Mammary epithelial cell (primary cell): ENCODE measurements at regions not wholly inside any gene's neighbourhood (a gene's known extent, or its start where the extent isn't known, plus 50 kb on each side); places are given as distances from the start of the nearest gene placed in this dataset.

Source experiments
- EZH2 ChIP-seq: IDR thresholded peaks from 2 replicates; pipeline ENCODE4 v1.6.1; 2012; ENCODE audit warnings: low read length, inconsistent platforms, borderline replicate concordance
- TF ChIP-seq, protein P1 (sequence below), 2 donors: IDR thresholded peaks in 1 of 2; conservative IDR thresholded peaks in 1 of 2; 2 replicates each; pipeline ENCODE4 v1.5.1; 2011 to 2012; ENCODE audit warnings: inconsistent platforms in 2 of 2, low read length in 2 of 2, mild to moderate bottlenecking in 2 of 2, control low read depth in 1 of 2, low read depth in 1 of 2; ENCODE audit not compliant: insufficient read depth in 1 of 2; ENCODE audit errors: extremely low read depth in 1 of 2

DNA sequence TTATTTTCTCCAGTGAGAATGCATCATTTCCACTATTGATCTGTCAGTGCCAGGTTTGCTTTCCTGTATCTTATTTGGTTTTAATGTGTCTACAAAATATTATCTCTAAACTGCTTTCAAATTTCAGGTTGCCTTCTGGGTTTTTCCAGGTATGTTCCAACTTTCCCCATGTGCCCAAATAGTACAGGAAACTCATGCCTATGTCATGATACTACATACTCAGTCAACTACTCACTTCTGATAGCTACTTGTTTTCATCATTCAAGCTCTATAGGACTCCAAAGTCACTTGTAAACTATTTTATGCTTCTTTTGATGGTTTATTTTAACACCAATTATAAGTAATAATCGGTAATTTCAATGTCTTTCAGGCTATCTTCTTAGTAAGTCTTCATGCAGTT lies 134.8 kb upstream of the TTC14 start:
- TF ChIP-seq, protein P1, sequence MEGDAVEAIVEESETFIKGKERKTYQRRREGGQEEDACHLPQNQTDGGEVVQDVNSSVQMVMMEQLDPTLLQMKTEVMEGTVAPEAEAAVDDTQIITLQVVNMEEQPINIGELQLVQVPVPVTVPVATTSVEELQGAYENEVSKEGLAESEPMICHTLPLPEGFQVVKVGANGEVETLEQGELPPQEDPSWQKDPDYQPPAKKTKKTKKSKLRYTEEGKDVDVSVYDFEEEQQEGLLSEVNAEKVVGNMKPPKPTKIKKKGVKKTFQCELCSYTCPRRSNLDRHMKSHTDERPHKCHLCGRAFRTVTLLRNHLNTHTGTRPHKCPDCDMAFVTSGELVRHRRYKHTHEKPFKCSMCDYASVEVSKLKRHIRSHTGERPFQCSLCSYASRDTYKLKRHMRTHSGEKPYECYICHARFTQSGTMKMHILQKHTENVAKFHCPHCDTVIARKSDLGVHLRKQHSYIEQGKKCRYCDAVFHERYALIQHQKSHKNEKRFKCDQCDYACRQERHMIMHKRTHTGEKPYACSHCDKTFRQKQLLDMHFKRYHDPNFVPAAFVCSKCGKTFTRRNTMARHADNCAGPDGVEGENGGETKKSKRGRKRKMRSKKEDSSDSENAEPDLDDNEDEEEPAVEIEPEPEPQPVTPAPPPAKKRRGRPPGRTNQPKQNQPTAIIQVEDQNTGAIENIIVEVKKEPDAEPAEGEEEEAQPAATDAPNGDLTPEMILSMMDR (conservative IDR thresholded peaks at IDR 0.05 in 1 of 2, IDR thresholded peaks at IDR 0.05 in 1 of 2; ENCODE audit: extremely low read depth in 1 of 2, insufficient read depth in 1 of 2, low read depth in 1 of 2, low read length in 2 of 2): no peak
- no peak for TF ChIP-seq EZH2
